ENCODE measurements at regions not wholly inside any gene's neighbourhood (a gene's known extent, or its start where the extent isn't known, plus 50 kb on each side); places are given as distances from the start of the nearest gene placed in this dataset.

DNA sequence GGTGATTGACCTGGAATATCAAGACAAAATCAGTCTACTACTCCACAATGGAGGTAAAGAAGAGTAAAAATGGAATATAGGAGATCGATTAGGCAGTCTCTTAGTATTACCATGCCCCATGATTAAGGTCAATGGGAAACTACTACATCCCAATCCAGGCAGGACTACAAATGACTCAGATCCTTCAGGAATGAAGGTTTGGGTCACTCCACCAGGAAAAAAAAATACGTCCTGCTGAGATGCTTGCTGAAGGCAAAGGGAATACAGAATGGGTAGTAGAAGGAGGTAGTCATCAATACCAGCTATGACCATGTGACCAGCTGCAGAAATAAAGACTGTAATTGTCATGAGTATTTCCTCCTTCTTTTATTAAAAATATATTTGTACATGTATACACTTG, 103.4 kb upstream of the NPAS2 start:
- Histone ChIP-seq H3K9me3 (ENCODE audit: control insufficient read depth, insufficient read depth, low read length) (no peaks in the 10 kb centered on the region), H3K4me1 (ENCODE audit: control insufficient read depth, insufficient read depth, low read length) (no peaks in the 10 kb centered on the region), H3K36me3 (ENCODE audit: control insufficient read depth, insufficient read depth, low read length) (no peaks in the 10 kb centered on the region), H3K27me3 (ENCODE audit: control insufficient read depth, insufficient read depth, low read length) (no peaks in the 10 kb centered on the region), H3K27ac (ENCODE audit: low read length) (no peak overlapping the region), H3K4me3 (ENCODE audit: low read length) (no peak overlapping the region)
- DNase-seq (ENCODE audit: low read depth, low spot score) = no peak
- no CpG with 5 or more reads among the region's 2 CpGs for WGBS (ENCODE audit: insufficient coverage, insufficient read length)

DNA sequence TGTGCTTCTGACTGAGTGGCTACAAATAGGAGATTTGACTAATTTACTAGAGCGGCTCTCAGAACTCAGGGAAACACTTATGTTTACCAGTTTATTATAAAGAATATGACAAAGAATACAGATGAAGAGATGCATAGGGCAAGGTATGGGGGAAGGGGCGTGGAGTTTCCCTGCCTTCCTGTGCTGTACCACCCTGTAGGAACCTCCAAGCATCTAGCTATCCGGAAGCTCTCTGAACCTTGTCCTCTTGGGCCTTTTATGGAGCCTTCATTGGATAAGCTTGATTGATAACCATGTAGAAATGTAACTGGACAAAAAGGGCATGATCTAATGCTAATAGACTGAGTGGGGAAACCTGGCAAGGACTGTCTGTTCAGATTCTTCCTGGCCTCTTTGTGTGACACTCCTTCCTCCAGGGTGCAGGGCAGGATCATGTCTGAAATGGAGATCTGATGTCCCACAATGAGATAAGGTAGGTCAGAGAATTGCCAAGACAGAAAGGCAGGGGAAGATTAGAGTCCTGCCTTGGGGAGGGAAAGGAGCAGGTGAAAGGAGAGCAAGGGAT, 101.8 kb upstream of the NPAS2 start:
- DNase-seq (ENCODE audit: low read depth, low spot score) = no peak
- H3K36me3 ChIP-seq (ENCODE audit: control insufficient read depth, insufficient read depth, low read length) = no peaks in the 10 kb centered on the region
- H3K27ac ChIP-seq (ENCODE audit: low read length) = no peak overlapping the region
- no peaks in the 10 kb centered on the region for H3K9me3 ChIP-seq (ENCODE audit: control insufficient read depth, insufficient read depth, low read length)
- WGBS (ENCODE audit: insufficient coverage, insufficient read length) = no CpG with 5 or more reads among the region's 3 CpGs
- H3K4me1 ChIP-seq (ENCODE audit: control insufficient read depth, insufficient read depth, low read length) = no peaks in the 10 kb centered on the region
- no peak overlapping the region for H3K4me3 ChIP-seq (ENCODE audit: low read length)
- H3K27me3 ChIP-seq (ENCODE audit: control insufficient read depth, insufficient read depth, low read length) = no peaks in the 10 kb centered on the region

DNA sequence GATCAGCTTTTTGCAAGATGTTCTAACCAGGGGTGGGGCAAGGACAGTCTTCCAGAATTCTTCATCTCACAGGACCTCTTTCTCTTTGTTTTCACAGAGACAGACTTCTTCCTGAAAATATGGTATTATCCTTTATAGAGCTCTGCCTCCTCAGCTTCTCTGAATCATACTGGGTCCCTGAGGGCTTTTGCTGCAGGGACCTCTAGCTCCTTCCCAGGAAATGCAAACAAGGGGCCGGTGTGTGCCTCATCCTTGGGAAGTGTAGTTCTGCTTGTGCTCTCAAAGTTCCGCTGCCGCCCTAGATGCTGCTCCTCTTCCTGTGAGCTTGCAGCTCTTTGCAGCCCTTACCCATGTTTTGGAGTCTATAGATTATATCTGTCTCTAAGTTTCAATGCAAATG, 99.5 kb upstream of the NPAS2 start:
- WGBS (ENCODE audit: insufficient coverage, insufficient read length) = no CpG with 5 or more reads among the region's 3 CpGs
- no peak for DNase-seq (ENCODE audit: low read depth, low spot score)
- H3K27ac ChIP-seq (ENCODE audit: low read length) = no peak overlapping the region
- H3K4me1 ChIP-seq (ENCODE audit: control insufficient read depth, insufficient read depth, low read length) = no peaks in the 10 kb centered on the region
- no peaks in the 10 kb centered on the region for H3K9me3 ChIP-seq (ENCODE audit: control insufficient read depth, insufficient read depth, low read length)
- H3K4me3 ChIP-seq (ENCODE audit: low read length) = no peak overlapping the region
- no peaks in the 10 kb centered on the region for H3K36me3 ChIP-seq (ENCODE audit: control insufficient read depth, insufficient read depth, low read length)
- H3K27me3 ChIP-seq (ENCODE audit: control insufficient read depth, insufficient read depth, low read length) = no peaks in the 10 kb centered on the region

DNA sequence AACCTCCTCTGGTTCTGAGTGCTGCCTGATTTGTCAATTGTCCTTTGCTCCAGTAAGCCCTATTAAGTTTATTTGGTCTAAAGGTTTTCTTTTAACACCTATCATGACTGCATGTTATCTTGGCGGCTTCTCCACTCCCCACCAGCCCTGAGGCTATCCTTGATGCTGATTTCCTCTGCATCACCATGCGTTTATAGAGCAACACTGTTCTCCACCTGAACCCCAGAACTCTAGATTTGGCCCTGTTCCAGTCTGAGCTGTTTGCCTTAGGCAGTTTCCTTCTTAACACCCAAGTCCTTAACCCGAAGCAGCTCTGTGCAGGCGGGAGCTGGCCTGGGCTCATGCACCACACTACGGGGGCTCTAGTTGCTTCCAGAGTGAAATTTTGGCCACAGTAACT, 98.2 kb upstream of the NPAS2 start:
- Histone ChIP-seq H3K4me1 (ENCODE audit: control insufficient read depth, insufficient read depth, low read length) (no peaks in the 10 kb centered on the region), H3K36me3 (ENCODE audit: control insufficient read depth, insufficient read depth, low read length) (no peaks in the 10 kb centered on the region), H3K27ac (ENCODE audit: low read length) (no peak overlapping the region), H3K4me3 (ENCODE audit: low read length) (no peak overlapping the region), H3K9me3 (ENCODE audit: control insufficient read depth, insufficient read depth, low read length) (no peaks in the 10 kb centered on the region), H3K27me3 (ENCODE audit: control insufficient read depth, insufficient read depth, low read length) (no peaks in the 10 kb centered on the region)
- DNase-seq (ENCODE audit: low read depth, low spot score) = no peak
- WGBS (ENCODE audit: insufficient coverage, insufficient read length) = no CpG with 5 or more reads among the region's 5 CpGs

DNA sequence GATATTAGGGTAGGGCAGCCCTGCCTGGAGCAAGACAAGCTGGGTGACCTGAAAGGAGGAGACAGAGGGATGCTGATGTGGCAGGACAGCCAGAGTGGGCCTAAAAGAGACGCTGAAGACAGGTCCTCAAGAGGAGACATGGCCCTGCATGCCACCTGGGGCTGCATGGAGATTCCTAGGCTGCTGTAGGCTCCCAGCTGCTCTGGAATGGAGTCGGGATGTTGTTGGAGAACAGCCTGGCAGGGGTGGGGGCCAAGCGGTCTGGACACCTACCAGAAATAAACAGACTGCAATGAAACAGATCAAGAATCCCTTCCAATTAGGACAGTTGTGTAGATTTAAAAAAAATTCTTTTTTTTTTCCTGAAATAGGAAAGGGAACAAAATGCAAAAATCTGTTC, 97.8 kb upstream of the NPAS2 start:
- no CpG with 5 or more reads among the region's 3 CpGs for WGBS (ENCODE audit: insufficient coverage, insufficient read length)
- Histone ChIP-seq H3K27ac (ENCODE audit: low read length) (no peak overlapping the region), H3K9me3 (ENCODE audit: control insufficient read depth, insufficient read depth, low read length) (no peaks in the 10 kb centered on the region), H3K27me3 (ENCODE audit: control insufficient read depth, insufficient read depth, low read length) (no peaks in the 10 kb centered on the region), H3K4me1 (ENCODE audit: control insufficient read depth, insufficient read depth, low read length) (no peaks in the 10 kb centered on the region), H3K4me3 (ENCODE audit: low read length) (no peak overlapping the region), H3K36me3 (ENCODE audit: control insufficient read depth, insufficient read depth, low read length) (no peaks in the 10 kb centered on the region)
- DNase-seq (ENCODE audit: low read depth, low spot score) = no peak

DNA sequence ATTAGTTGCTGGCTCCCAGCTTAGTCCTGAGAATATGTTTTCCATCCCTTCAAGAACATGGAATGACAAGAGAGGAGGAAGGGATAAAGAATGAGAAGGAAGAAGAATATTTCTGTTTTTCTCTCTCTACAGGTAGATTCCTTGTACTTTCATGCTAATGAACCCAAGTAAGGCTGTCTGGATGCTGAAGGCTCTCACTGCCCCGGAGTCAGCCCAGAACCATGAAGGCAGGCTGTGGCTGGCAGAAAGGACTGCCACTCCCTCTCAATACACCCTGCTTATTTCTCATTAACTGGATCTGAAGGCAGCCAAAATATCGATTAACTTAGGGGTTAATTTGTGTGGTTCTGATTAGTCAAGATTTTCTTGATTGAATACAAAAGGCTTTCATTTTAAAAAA, 93.1 kb upstream of the NPAS2 start:
- Histone ChIP-seq H3K9me3 (ENCODE audit: control insufficient read depth, insufficient read depth, low read length) (no peaks in the 10 kb centered on the region), H3K4me3 (ENCODE audit: low read length) (no peak overlapping the region), H3K27me3 (ENCODE audit: control insufficient read depth, insufficient read depth, low read length) (no peaks in the 10 kb centered on the region), H3K4me1 (ENCODE audit: control insufficient read depth, insufficient read depth, low read length) (no peaks in the 10 kb centered on the region), H3K36me3 (ENCODE audit: control insufficient read depth, insufficient read depth, low read length) (no peaks in the 10 kb centered on the region), H3K27ac (ENCODE audit: low read length) (no peak overlapping the region)
- no CpG with 5 or more reads among the region's 2 CpGs for WGBS (ENCODE audit: insufficient coverage, insufficient read length)
- no peak for DNase-seq (ENCODE audit: low read depth, low spot score)

DNA sequence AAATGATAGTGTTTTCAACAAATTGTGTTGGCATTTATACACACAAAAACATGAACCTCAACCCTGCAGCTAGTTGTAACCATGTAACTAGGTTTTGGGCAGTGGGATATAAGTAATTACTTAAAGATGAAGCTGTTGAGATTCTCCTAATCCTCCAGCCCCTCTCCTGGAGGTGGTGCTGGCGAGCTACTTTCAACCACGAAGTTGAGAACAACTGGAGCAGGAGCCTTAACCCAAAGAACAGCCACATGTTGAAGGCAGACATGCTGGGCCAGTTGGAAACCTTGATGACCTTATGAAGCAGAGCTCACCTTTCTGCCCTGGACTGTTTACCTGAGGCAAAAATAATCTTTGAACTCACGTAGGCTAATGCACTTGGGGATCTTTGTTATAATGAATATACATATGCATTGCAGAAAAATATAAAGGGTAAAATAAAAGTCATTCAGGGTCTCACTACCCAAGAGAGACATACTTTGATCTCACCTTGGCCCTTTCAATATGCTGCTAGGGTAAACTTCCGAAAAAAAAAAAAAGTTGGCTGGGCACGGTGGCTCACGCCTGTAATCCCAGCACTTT, 89.6 kb upstream of the NPAS2 start:
- Histone ChIP-seq H3K4me1 (ENCODE audit: control insufficient read depth, insufficient read depth, low read length) (peaks cover 3% of the 10 kb centered on the region; the same call in 1 of the 2 replicates), H3K36me3 (ENCODE audit: control insufficient read depth, insufficient read depth, low read length) (no peaks in the 10 kb centered on the region), H3K27me3 (ENCODE audit: control insufficient read depth, insufficient read depth, low read length) (no peaks in the 10 kb centered on the region), H3K27ac (ENCODE audit: low read length) (no peak overlapping the region), H3K4me3 (ENCODE audit: low read length) (no peak overlapping the region), H3K9me3 (ENCODE audit: control insufficient read depth, insufficient read depth, low read length) (no peaks in the 10 kb centered on the region)
- DNase-seq (ENCODE audit: low read depth, low spot score) = peak; percentile 52
- no CpG with 5 or more reads among the region's 6 CpGs for WGBS (ENCODE audit: insufficient coverage, insufficient read length)

DNA sequence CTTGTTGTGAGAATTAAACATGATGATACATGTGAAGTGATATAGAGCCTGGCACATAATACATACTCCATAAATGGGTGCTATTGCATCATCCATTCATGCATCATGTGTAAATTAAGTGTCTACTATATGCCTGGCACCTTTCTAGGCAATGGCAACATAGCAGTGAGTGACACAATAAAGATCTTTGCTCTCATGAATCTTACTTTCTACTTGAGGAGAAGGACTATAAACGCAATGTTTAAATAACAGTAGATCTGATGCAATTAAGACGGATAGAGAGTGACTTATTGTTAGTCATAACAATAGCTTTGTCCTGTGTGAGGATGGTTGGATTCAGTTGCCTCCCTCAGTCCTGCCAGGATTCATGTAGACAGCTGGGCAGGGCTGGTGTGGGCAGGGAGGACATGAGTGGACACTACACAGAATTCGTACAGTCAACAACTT, 88.4 kb upstream of the NPAS2 start:
- WGBS (ENCODE audit: insufficient coverage, insufficient read length) = no CpG with 5 or more reads among the region's 3 CpGs
- Histone ChIP-seq H3K36me3 (ENCODE audit: control insufficient read depth, insufficient read depth, low read length) (no peaks in the 10 kb centered on the region), H3K9me3 (ENCODE audit: control insufficient read depth, insufficient read depth, low read length) (no peaks in the 10 kb centered on the region), H3K27ac (ENCODE audit: low read length) (no peak overlapping the region), H3K4me3 (ENCODE audit: low read length) (no peak overlapping the region), H3K4me1 (ENCODE audit: control insufficient read depth, insufficient read depth, low read length) (peaks cover 3% of the 10 kb centered on the region; the same call in 1 of the 2 replicates), H3K27me3 (ENCODE audit: control insufficient read depth, insufficient read depth, low read length) (no peaks in the 10 kb centered on the region)
- no peak for DNase-seq (ENCODE audit: low read depth, low spot score)

DNA sequence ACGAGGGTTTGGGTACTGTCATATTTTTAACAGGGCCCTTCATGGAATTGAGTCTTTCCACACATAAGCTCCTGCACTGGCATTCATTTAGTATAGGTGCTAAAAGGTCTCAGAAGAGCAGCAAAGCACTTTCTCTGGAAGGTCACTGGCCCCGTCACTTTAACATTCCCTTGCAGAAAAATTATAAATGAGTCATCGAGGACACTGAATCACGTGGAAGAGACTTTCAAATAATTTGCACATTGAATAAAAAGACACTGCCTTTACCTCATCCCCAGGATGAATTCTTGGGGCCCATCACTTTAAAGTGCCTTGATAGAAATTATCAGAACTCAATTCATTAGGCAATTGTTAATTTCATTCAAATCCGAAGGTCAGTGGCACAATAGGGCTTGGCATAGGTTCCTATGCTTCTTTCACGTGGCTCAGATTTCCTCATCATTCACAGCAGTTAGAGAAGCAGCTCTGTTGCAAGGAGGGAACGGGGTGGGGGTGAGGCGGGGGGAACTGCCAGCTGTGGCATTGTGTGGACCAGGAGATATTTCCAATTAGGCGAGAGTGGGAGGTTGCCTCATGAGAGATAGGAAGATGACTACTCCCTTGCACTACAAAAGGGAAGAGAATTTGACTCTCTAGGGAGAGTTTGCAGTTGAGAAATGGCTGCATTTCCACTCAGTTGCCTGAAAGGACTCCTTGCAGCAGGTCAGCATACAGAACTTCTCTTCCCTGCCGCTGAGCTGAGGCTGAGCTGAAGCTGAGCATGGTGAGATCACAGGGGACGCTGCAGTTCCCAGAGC, 86.3 kb upstream of the NPAS2 start:
- no peaks in the 10 kb centered on the region for H3K9me3 ChIP-seq (ENCODE audit: control insufficient read depth, insufficient read depth, low read length)
- no peak for DNase-seq (ENCODE audit: low read depth, low spot score)
- H3K4me1 ChIP-seq (ENCODE audit: control insufficient read depth, insufficient read depth, low read length) = peaks cover 3% of the 10 kb centered on the region; the same call in 1 of the 2 replicates
- H3K27me3 ChIP-seq (ENCODE audit: control insufficient read depth, insufficient read depth, low read length) = no peaks in the 10 kb centered on the region
- no CpG with 5 or more reads among the region's 11 CpGs for WGBS (ENCODE audit: insufficient coverage, insufficient read length)
- no peaks in the 10 kb centered on the region for H3K36me3 ChIP-seq (ENCODE audit: control insufficient read depth, insufficient read depth, low read length)
- H3K27ac ChIP-seq (ENCODE audit: low read length) = no peak overlapping the region
- H3K4me3 ChIP-seq (ENCODE audit: low read length) = no peak overlapping the region

DNA sequence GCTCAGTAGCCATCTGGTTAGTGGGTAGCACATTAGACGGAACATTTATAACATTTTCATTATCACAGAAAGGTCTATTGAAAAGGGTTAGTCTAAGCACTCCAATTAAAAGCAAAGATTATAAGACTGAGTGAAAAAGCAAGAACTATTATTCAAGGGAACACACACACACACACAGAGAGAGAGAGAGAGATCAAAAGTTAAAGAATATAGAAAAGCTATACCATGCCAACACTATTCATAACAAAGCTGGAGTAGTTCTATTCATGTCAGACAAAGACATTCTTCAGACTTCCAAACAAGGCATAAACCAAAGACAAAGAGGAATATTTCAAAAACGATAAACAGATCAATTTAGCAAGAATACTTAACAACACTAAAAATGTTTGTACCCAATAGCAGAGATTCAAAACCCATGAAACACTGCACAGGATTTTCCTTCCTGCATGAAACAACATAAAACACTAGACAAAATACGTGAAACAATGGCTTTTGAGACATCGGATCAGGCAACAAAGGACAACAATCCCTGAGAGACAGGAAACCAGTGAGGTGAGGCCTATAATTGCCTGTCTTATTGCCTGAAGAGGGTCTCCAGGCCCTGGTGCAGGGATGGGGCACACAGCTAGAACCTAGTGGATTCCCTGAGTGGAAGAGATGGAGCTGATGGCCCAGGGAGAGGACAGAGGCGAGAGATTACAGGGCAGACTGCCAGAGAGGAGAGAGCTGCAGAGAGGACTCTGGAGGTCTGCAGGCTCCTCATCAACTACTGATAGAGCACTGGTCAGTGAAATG, 83.6 kb upstream of the NPAS2 start:
- Histone ChIP-seq H3K27me3 (ENCODE audit: control insufficient read depth, insufficient read depth, low read length) (no peaks in the 10 kb centered on the region), H3K27ac (ENCODE audit: low read length) (no peak overlapping the region), H3K36me3 (ENCODE audit: control insufficient read depth, insufficient read depth, low read length) (no peaks in the 10 kb centered on the region), H3K9me3 (ENCODE audit: control insufficient read depth, insufficient read depth, low read length) (no peaks in the 10 kb centered on the region), H3K4me3 (ENCODE audit: low read length) (no peak overlapping the region), H3K4me1 (ENCODE audit: control insufficient read depth, insufficient read depth, low read length) (peaks cover 3% of the 10 kb centered on the region; the same call in 1 of the 2 replicates)
- no peak for DNase-seq (ENCODE audit: low read depth, low spot score)
- no CpG with 5 or more reads among the region's 5 CpGs for WGBS (ENCODE audit: insufficient coverage, insufficient read length)

All from iPS DF 6.9 (cell line).